T-cell (primary cell): ENCODE measurements at regions not wholly inside any gene's neighbourhood (a gene's known extent, or its start where the extent isn't known, plus 50 kb on each side); places are given as distances from the start of the nearest gene placed in this dataset.
"Not testable (repeated sequence)": the region's sequence is repeated elsewhere in the genome, so short reads cannot be mapped to it uniquely, and the experiment has no call there.

Experiments used
- ATAC-seq, 4 experiments: fragments of 200-7000 bp in 3 of 4; fragments of 150-1000 bp in 1 of 4; cut with Tn5 transposase; replicated peaks in 1 of 4; 1 replicate in 3 of 4; 2 replicates in 1 of 4; pipeline ENCODE4 v1.10.0; 2021; ENCODE audit warnings: moderate library complexity in 3 of 4, mild to moderate bottlenecking in 2 of 4, moderate number of reproducible peaks in 1 of 4
- CTCF ChIA-PET, 2 donors: fragments of 300-600 bp; sonication (Branson Sonifier 250); formaldehyde crosslinking; loops; one replicate each; lab custom pipeline; 2022; ENCODE audit warnings: antibody characterized with exemption in 2 of 2; lab: Charles Lee
- POLR2A ChIA-PET, 2 donors: fragments of 300-600 bp; sonication (Branson Sonifier 250); formaldehyde crosslinking; loops; one replicate each; lab custom pipeline; 2022; ENCODE audit warnings: antibody characterized with exemption in 2 of 2; lab: Charles Lee
- DNase-seq, 35 experiments: peaks; one replicate each; pipeline versions ENCODE4 v3.0.0 to v3.0.0-alpha.2; 2013 to 2023
- H3K27ac ChIP-seq: one replicate; pipeline ENCODE4 v1.5.1; 2013; ENCODE audit warnings: low read length
- H3K27me3 ChIP-seq, 2 experiments: replicated peaks in 1 of 2; 1 replicate in 1 of 2; 2 replicates in 1 of 2; pipeline versions ENCODE4 v1.6.1 to v1.7.0; 2013; ENCODE audit warnings: low read length in 1 of 2, mixed read lengths in 1 of 2; ENCODE audit not compliant: control insufficient read depth in 2 of 2, insufficient read depth in 2 of 2; ENCODE audit errors: extremely low read depth in 1 of 2
- H3K36me3 ChIP-seq, 2 donors: 1 replicate in 1 of 2; 2 replicates in 1 of 2; pipeline versions ENCODE4 v1.6.1 to v1.7.0; 2013; ENCODE audit warnings: low read length in 1 of 2; ENCODE audit not compliant: control insufficient read depth in 2 of 2, insufficient read depth in 1 of 2; ENCODE audit errors: extremely low read depth in 1 of 2
- H3K4me1 ChIP-seq, 2 experiments: 1 replicate in 1 of 2; 2 replicates in 1 of 2; pipeline versions ENCODE4 v1.6.1 to v1.7.0; 2013; ENCODE audit warnings: low read length in 2 of 2, mixed read lengths in 1 of 2; ENCODE audit not compliant: insufficient read depth in 2 of 2, control insufficient read depth in 1 of 2; ENCODE audit errors: extremely low read depth in 1 of 2
- H3K4me3 ChIP-seq, 2 donors: 1 replicate in 1 of 2; 2 replicates in 1 of 2; pipeline versions ENCODE4 v1.5.1 to v1.7.0; 2013; ENCODE audit warnings: mild to moderate bottlenecking in 2 of 2, low read length in 1 of 2, moderate library complexity in 1 of 2; ENCODE audit not compliant: control insufficient read depth in 1 of 2; ENCODE audit errors: extremely low read depth in 1 of 2
- H3K9me3 ChIP-seq: 2 replicates; pipeline ENCODE4 v1.7.0; 2013
- H3K27ac Mint-ChIP-seq, 2 donors: one replicate each; pipeline ENCODE4 v1.8.0; 2020 to 2021; ENCODE audit warnings: mild to moderate bottlenecking in 2 of 2, mixed read lengths in 2 of 2
- H3K27me3 Mint-ChIP-seq, 2 donors: one replicate each; pipeline ENCODE4 v1.8.0; 2021 to 2022; ENCODE audit warnings: mixed read lengths in 2 of 2
- H3K36me3 Mint-ChIP-seq: one replicate; pipeline ENCODE4 v1.8.0; 2021; ENCODE audit warnings: mixed read lengths
- H3K4me1 Mint-ChIP-seq, 3 donors: one replicate each; pipeline ENCODE4 v1.8.0; 2020 to 2022; ENCODE audit warnings: mixed read lengths in 3 of 3, mild to moderate bottlenecking in 1 of 3
- H3K4me3 Mint-ChIP-seq, 3 donors: one replicate each; pipeline ENCODE4 v1.8.0; 2020 to 2022; ENCODE audit warnings: mild to moderate bottlenecking in 3 of 3, mixed read lengths in 3 of 3, moderate library complexity in 3 of 3
- H3K9me3 Mint-ChIP-seq, 3 donors: one replicate each; pipeline ENCODE4 v1.8.0; 2020 to 2022; ENCODE audit warnings: mixed read lengths in 3 of 3
- WGBS: methylation state at CpG from one replicate; pipeline ENCODE4 v1.1.5; 2013; ENCODE audit warnings: missing lambda C conversion rate; ENCODE audit not compliant: insufficient coverage; 5-methylcytosine and 5-hydroxymethylcytosine counted together

GRCh38 chr6:17224056-17224455 is 57.1 kb upstream of the RBM24 start:
- peaks cover 0 to 3% of the 10 kb centered on the region in 2 experiments for H3K27me3 ChIP-seq
- peaks cover 6 to 14% of the 10 kb centered on the region in 2 donors for H3K27me3 Mint-ChIP-seq
- no peaks in the 10 kb centered on the region for H3K4me1 ChIP-seq
- ATAC-seq (no peak), DNase-seq (no peak)
- H3K4me3 Mint-ChIP-seq = no peak overlapping the region
- CTCF ChIA-PET = no interaction called here
- 100% methylated on average over 3 of the region's 3 CpGs for WGBS
- no peaks in the 10 kb centered on the region for H3K9me3 Mint-ChIP-seq
- no peak overlapping the region for H3K27ac ChIP-seq
- no peaks in the 10 kb centered on the region for H3K36me3 ChIP-seq
- no peaks in the 10 kb centered on the region for H3K36me3 Mint-ChIP-seq
- H3K4me3 ChIP-seq = no peak overlapping the region
- no peak overlapping the region for H3K27ac Mint-ChIP-seq
- no peaks in the 10 kb centered on the region for H3K4me1 Mint-ChIP-seq
- POLR2A ChIA-PET = no interaction called here
- H3K9me3 ChIP-seq = no peaks in the 10 kb centered on the region

GRCh38 chr6:17224501-17224900 is 56.7 kb upstream of the RBM24 start:
- not testable (repeated sequence) for H3K4me3 Mint-ChIP-seq, H3K27ac Mint-ChIP-seq, H3K36me3 Mint-ChIP-seq

GRCh38 chr6:17225767-17226630 is 55.2 kb upstream of the RBM24 start:
- POLR2A ChIA-PET = no interaction called here
- CTCF ChIA-PET = no interaction called here
- Mint-ChIP-seq H3K27ac (no peak overlapping the region), H3K36me3 (no peaks in the 10 kb centered on the region), H3K4me1 (no peaks in the 10 kb centered on the region), H3K27me3 (peaks cover 2 to 10% of the 10 kb centered on the region in 2 donors), H3K9me3 (no peaks in the 10 kb centered on the region), H3K4me3 (no peak overlapping the region)
- ATAC-seq = no peak
- Histone ChIP-seq H3K36me3 (no peaks in the 10 kb centered on the region), H3K27ac (no peak overlapping the region), H3K4me1 (no peaks in the 10 kb centered on the region), H3K4me3 (no peak overlapping the region), H3K9me3 (no peaks in the 10 kb centered on the region), H3K27me3 (peaks cover 0 to 3% of the 10 kb centered on the region in 2 experiments)
- DNase-seq = no peak
- WGBS = no CpG with 5 or more reads among the region's 3 CpGs

More at GRCh38 chr6:17224501-17224900, 56.7 kb upstream of the RBM24 start:
- ATAC-seq, CTCF ChIA-PET, H3K9me3 Mint-ChIP-seq, H3K27me3 ChIP-seq, H3K27ac ChIP-seq, H3K9me3 ChIP-seq, H3K36me3 ChIP-seq, H3K4me3 ChIP-seq, POLR2A ChIA-PET, H3K4me1 Mint-ChIP-seq, H3K4me1 ChIP-seq, DNase-seq: not testable (repeated sequence)
- peaks cover 2 to 12% of the 10 kb centered on the region in 2 donors for H3K27me3 Mint-ChIP-seq
- WGBS = 90% methylated on average over 2 of the region's 5 CpGs

GRCh38 chr6:17226786-17227233 is 54.4 kb upstream of the RBM24 start:
- no CpG with 5 or more reads among the region's 2 CpGs for WGBS
- H3K36me3 ChIP-seq = no peaks in the 10 kb centered on the region
- H3K36me3 Mint-ChIP-seq = no peaks in the 10 kb centered on the region
- ATAC-seq (no peak), DNase-seq (no peak)
- no peaks in the 10 kb centered on the region for H3K4me1 Mint-ChIP-seq
- H3K9me3 ChIP-seq = no peaks in the 10 kb centered on the region
- no peak overlapping the region for H3K4me3 ChIP-seq
- H3K27me3 Mint-ChIP-seq = peaks cover 2 to 11% of the 10 kb centered on the region in 2 donors
- H3K4me1 ChIP-seq = no peaks in the 10 kb centered on the region
- peaks cover 0 to 5% of the 10 kb centered on the region in 2 experiments for H3K27me3 ChIP-seq
- no peak overlapping the region for H3K27ac ChIP-seq
- no peak overlapping the region for H3K27ac Mint-ChIP-seq
- ChIA-PET POLR2A (no interaction called here), CTCF (no interaction called here)
- no peak overlapping the region for H3K4me3 Mint-ChIP-seq
- H3K9me3 Mint-ChIP-seq = no peaks in the 10 kb centered on the region

- no peaks in the 10 kb centered on the region for H3K4me1 Mint-ChIP-seq
- no peaks in the 10 kb centered on the region for H3K36me3 Mint-ChIP-seq
- H3K9me3 ChIP-seq = no peaks in the 10 kb centered on the region
- H3K27me3 Mint-ChIP-seq = peaks cover 2 to 13% of the 10 kb centered on the region in 2 donors
- H3K27me3 ChIP-seq = peaks cover 0 to 5% of the 10 kb centered on the region in 2 experiments
- DNase-seq = no peak
- no peaks in the 10 kb centered on the region for H3K4me1 ChIP-seq
- no peaks in the 10 kb centered on the region for H3K36me3 ChIP-seq
- WGBS = no CpG with 5 or more reads among the region's 4 CpGs
- no peak overlapping the region for H3K4me3 Mint-ChIP-seq
- CTCF ChIA-PET = no interaction called here
- POLR2A ChIA-PET = no interaction called here
- H3K4me3 ChIP-seq = no peak overlapping the region
- H3K27ac Mint-ChIP-seq = no peak overlapping the region
- no peak overlapping the region for H3K27ac ChIP-seq
- H3K9me3 Mint-ChIP-seq = no peaks in the 10 kb centered on the region
- ATAC-seq = no peak
These were observed 53.8 kb upstream of the RBM24 start for GRCh38 chr6:17227403-17227802.
